Astrocyte (in vitro differentiated cells and primary cell): ENCODE measurements at regions not wholly inside any gene's neighbourhood (a gene's known extent, or its start where the extent isn't known, plus 50 kb on each side); places are given as distances from the start of the nearest gene placed in this dataset.

Experiments
- DNase-seq: peaks from one replicate; pipeline ENCODE4 v3.0.0-alpha.2; 2010; ENCODE audit warnings: low read depth
- FAIRE-seq: peaks from 2 replicates; lab custom pipeline; 2011; peaks lifted over from hg19 to GRCh38; lab: Jason Lieb, UNC
- H2AFZ ChIP-seq: 2 replicates; pipeline ENCODE4 v1.6.0; 2012; ENCODE audit warnings: low read depth, low read length, inconsistent platforms
- H3K27ac ChIP-seq: 2 replicates; pipeline ENCODE4 v1.5.1; 2011; ENCODE audit warnings: low read depth, low read length, inconsistent platforms
- H3K27me3 ChIP-seq: 2 replicates; pipeline ENCODE4 v1.6.0; 2011; ENCODE audit warnings: low read length, inconsistent platforms; ENCODE audit not compliant: insufficient read depth
- H3K36me3 ChIP-seq: 2 replicates; pipeline ENCODE4 v1.5.1; 2011; ENCODE audit warnings: low read length, inconsistent platforms; ENCODE audit not compliant: insufficient read depth
- H3K4me1 ChIP-seq: 2 replicates; pipeline ENCODE4 v1.5.1; 2011; ENCODE audit warnings: low read length, inconsistent platforms; ENCODE audit not compliant: insufficient read depth
- H3K4me2 ChIP-seq: 2 replicates; pipeline ENCODE4 v1.6.0; 2012; ENCODE audit warnings: low read length, inconsistent platforms
- H3K4me3 ChIP-seq: 2 replicates; pipeline ENCODE4 v1.5.1; 2011; ENCODE audit warnings: low read depth, mild to moderate bottlenecking, low read length, inconsistent platforms; ENCODE audit not compliant: insufficient read depth
- H3K79me2 ChIP-seq: 2 replicates; pipeline ENCODE4 v1.6.0; 2012; ENCODE audit warnings: mild to moderate bottlenecking, low read length, inconsistent platforms; ENCODE audit not compliant: insufficient read depth
- H3K9ac ChIP-seq: 2 replicates; pipeline ENCODE4 v1.6.0; 2012; ENCODE audit warnings: mild to moderate bottlenecking, low read length, inconsistent platforms
- H3K9me3 ChIP-seq: 2 replicates; pipeline ENCODE4 v1.5.1; 2012; ENCODE audit warnings: low read depth, mild to moderate bottlenecking, low read length, inconsistent platforms; ENCODE audit not compliant: insufficient read depth
- H4K20me1 ChIP-seq: 2 replicates; pipeline ENCODE4 v1.6.0; 2012; ENCODE audit warnings: low read length, inconsistent platforms; ENCODE audit not compliant: insufficient read depth
- H3K27ac Mint-ChIP-seq: one replicate; pipeline ENCODE4 v1.8.0; 2021; ENCODE audit warnings: mild to moderate bottlenecking, mixed read lengths; ENCODE audit not compliant: unreplicated experiment
- H3K27me3 Mint-ChIP-seq: one replicate; pipeline ENCODE4 v1.8.0; 2021; ENCODE audit warnings: low read depth, mixed read lengths; ENCODE audit not compliant: unreplicated experiment
- H3K36me3 Mint-ChIP-seq: one replicate; pipeline ENCODE4 v1.8.0; 2021; ENCODE audit warnings: low read depth, mixed read lengths; ENCODE audit not compliant: unreplicated experiment
- H3K4me1 Mint-ChIP-seq: one replicate; pipeline ENCODE4 v1.8.0; 2021; ENCODE audit warnings: low read depth, mixed read lengths; ENCODE audit not compliant: unreplicated experiment
- H3K4me3 Mint-ChIP-seq: one replicate; pipeline ENCODE4 v1.8.0; 2021; ENCODE audit warnings: mild to moderate bottlenecking, moderate library complexity, mixed read lengths; ENCODE audit not compliant: unreplicated experiment
- H3K9me3 Mint-ChIP-seq: one replicate; pipeline ENCODE4 v1.8.0; 2021; ENCODE audit warnings: mild to moderate bottlenecking, mixed read lengths; ENCODE audit not compliant: unreplicated experiment
- EZH2 ChIP-seq: IDR thresholded peaks from 2 replicates; pipeline ENCODE4 v1.6.1; 2012; ENCODE audit warnings: mild to moderate bottlenecking, low read length, inconsistent platforms; ENCODE audit not compliant: insufficient read depth
- TF ChIP-seq, protein P1 (sequence below): IDR thresholded peaks from 2 replicates; pipeline ENCODE4 v1.5.1; 2011; ENCODE audit warnings: low read depth, mild to moderate bottlenecking, inconsistent platforms, low read length, moderate library complexity; ENCODE audit not compliant: insufficient read depth

- Histone ChIP-seq H3K4me1 (no peaks in the 10 kb centered on the region), H3K79me2 (no peaks in the 10 kb centered on the region), H3K36me3 (no peaks in the 10 kb centered on the region), H4K20me1 (no peaks in the 10 kb centered on the region), H3K9me3 (no peaks in the 10 kb centered on the region), H3K9ac (no peak overlapping the region), H2AFZ (no peak overlapping the region), H3K4me3 (no peak overlapping the region), H3K27me3 (no peaks in the 10 kb centered on the region), H3K4me2 (no peak overlapping the region), H3K27ac (no peak overlapping the region)
- TF ChIP-seq, protein P1, sequence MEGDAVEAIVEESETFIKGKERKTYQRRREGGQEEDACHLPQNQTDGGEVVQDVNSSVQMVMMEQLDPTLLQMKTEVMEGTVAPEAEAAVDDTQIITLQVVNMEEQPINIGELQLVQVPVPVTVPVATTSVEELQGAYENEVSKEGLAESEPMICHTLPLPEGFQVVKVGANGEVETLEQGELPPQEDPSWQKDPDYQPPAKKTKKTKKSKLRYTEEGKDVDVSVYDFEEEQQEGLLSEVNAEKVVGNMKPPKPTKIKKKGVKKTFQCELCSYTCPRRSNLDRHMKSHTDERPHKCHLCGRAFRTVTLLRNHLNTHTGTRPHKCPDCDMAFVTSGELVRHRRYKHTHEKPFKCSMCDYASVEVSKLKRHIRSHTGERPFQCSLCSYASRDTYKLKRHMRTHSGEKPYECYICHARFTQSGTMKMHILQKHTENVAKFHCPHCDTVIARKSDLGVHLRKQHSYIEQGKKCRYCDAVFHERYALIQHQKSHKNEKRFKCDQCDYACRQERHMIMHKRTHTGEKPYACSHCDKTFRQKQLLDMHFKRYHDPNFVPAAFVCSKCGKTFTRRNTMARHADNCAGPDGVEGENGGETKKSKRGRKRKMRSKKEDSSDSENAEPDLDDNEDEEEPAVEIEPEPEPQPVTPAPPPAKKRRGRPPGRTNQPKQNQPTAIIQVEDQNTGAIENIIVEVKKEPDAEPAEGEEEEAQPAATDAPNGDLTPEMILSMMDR = no peak
- no peak for TF ChIP-seq EZH2
- Mint-ChIP-seq H3K27ac (no peak overlapping the region), H3K4me1 (no peaks in the 10 kb centered on the region), H3K4me3 (no peak overlapping the region), H3K27me3 (peaks cover 7% of the 10 kb centered on the region), H3K9me3 (peaks cover 4% of the 10 kb centered on the region), H3K36me3 (no peaks in the 10 kb centered on the region)
- FAIRE-seq (no peak), DNase-seq (no peak)
Observed at GRCh38 chr3:23116081-23116837, 86.9 kb upstream of the UBE2E2 start.

DNA sequence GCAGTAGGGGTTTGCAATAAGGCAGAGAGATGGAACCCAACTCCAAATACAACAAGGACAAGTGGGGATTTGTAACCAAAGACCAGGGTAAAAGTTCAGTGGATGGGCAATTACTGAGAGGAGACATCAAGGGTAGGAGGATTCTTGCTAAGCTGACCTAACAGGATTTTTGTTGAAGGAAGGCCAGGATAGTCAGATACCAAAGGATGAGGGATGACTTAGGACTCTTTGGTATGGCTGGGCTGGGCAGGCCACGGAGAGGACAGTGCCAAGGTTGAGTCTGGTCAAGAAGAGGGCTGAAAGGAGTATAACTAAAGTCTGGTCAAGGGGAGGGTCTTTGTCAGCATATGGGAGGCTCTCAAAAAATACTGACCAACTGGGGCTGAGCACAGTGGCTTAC, 85.3 kb upstream of the UBE2E2 start:
- H3K36me3 ChIP-seq = no peaks in the 10 kb centered on the region
- Mint-ChIP-seq H3K36me3 (no peaks in the 10 kb centered on the region), H3K4me1 (no peaks in the 10 kb centered on the region), H3K27me3 (peaks cover 7% of the 10 kb centered on the region), H3K4me3 (no peak overlapping the region), H3K27ac (no peak overlapping the region), H3K9me3 (peaks cover 4% of the 10 kb centered on the region)
- no peaks in the 10 kb centered on the region for H3K4me1 ChIP-seq
- no peak overlapping the region for H3K9ac ChIP-seq
- no peak overlapping the region for H3K27ac ChIP-seq
- no peaks in the 10 kb centered on the region for H3K9me3 ChIP-seq
- no peak for DNase-seq
- no peaks in the 10 kb centered on the region for H4K20me1 ChIP-seq
- no peaks in the 10 kb centered on the region for H3K27me3 ChIP-seq
- H3K4me2 ChIP-seq = no peak overlapping the region
- FAIRE-seq = no peak
- TF ChIP-seq, protein P1 = no peak
- TF ChIP-seq EZH2 = no peak
- H3K79me2 ChIP-seq = no peaks in the 10 kb centered on the region
- H2AFZ ChIP-seq = no peak overlapping the region
- no peak overlapping the region for H3K4me3 ChIP-seq

DNA sequence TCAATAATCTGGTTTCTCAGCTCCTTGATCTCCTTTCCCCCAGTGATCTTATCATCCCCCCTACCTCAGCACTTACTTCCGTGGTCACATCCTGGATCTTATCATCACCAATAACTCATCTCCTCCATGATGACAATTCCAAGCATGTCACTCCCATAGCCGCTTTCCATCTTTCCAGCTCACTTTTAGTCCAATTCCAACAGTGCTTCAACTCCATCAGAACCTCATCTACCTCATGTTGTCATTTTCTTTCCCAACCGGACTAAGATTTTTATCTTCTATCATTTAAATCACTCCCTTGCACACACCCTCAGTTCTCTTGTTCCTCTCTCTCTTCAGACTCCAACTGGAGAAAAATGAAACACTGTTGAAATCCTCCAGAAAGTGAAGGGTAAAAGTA, 75.9 kb upstream of the UBE2E2 start:
- H3K4me1 Mint-ChIP-seq = no peaks in the 10 kb centered on the region
- Histone ChIP-seq H2AFZ (no peak overlapping the region), H4K20me1 (no peaks in the 10 kb centered on the region), H3K36me3 (no peaks in the 10 kb centered on the region), H3K27me3 (peaks cover 2% of the 10 kb centered on the region), H3K4me3 (no peak overlapping the region), H3K9ac (no peak overlapping the region), H3K4me2 (no peak overlapping the region), H3K27ac (no peak overlapping the region), H3K79me2 (no peaks in the 10 kb centered on the region), H3K4me1 (no peaks in the 10 kb centered on the region), H3K9me3 (no peaks in the 10 kb centered on the region)
- no peak for DNase-seq
- H3K27ac Mint-ChIP-seq = no peak overlapping the region
- H3K9me3 Mint-ChIP-seq = no peaks in the 10 kb centered on the region
- no peak overlapping the region for H3K4me3 Mint-ChIP-seq
- TF ChIP-seq, protein P1 = no peak
- no peak for TF ChIP-seq EZH2
- no peak for FAIRE-seq
- H3K27me3 Mint-ChIP-seq = peaks cover 7% of the 10 kb centered on the region
- H3K36me3 Mint-ChIP-seq = no peaks in the 10 kb centered on the region
